ENCODE measurements at regions not wholly inside any gene's neighbourhood (a gene's known extent, or its start where the extent isn't known, plus 50 kb on each side); places are given as distances from the start of the nearest gene placed in this dataset.

DNA sequence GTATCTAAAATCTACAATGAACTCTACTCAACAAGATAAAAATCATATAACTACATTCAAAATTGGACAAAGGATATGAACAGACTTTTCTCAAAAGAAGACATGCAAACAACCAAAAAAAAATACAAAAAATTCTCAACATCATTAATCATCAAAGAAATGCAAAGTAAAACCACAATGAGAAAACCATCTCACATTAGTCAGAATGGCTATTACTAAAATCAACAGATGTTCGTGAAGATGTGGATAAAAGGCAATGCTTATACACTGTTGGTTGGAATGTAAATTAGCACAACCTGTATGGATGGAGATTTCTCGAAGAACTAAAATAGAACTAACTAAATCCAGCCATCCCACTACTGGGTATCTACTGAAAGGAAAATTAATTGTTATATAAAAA, 1080.8 kb downstream of the AMY1C start:
- Histone ChIP-seq H3K4ac (ENCODE audit: low read depth, low read length) (no peak overlapping the region), H3K4me1 (ENCODE audit: insufficient read depth, low read length) (no peaks in the 10 kb centered on the region), H3K79me1 (ENCODE audit: insufficient read depth, low read depth, low read length, poor library complexity, severe bottlenecking) (no peaks in the 10 kb centered on the region), H3K27me3 (ENCODE audit: insufficient read depth, low read length) (no peaks in the 10 kb centered on the region), H3K9ac (ENCODE audit: extremely low read depth, insufficient read length, low read length) (no peak overlapping the region), H2BK12ac (ENCODE audit: insufficient read length, low read depth, low read length) (no peak overlapping the region), H2BK120ac (ENCODE audit: low read depth, low read length, poor library complexity, severe bottlenecking) (no peak overlapping the region), H3K23ac (ENCODE audit: insufficient read length, low read depth, low read length) (no peak overlapping the region), H4K20me1 (ENCODE audit: control insufficient read depth, insufficient read depth, insufficient read length) (no peaks in the 10 kb centered on the region), H3K23me2 (ENCODE audit: insufficient read length, low read depth, low read length, poor library complexity, severe bottlenecking) (no peaks in the 10 kb centered on the region), H4K5ac (ENCODE audit: insufficient read length, low read depth, low read length) (no peak overlapping the region), H4K91ac (ENCODE audit: insufficient read length, low read depth, low read length) (no peak overlapping the region), H3K27ac (ENCODE audit: insufficient read length, low read depth, low read length) (no peak overlapping the region), H3T11ph (ENCODE audit: low read length) (no peak overlapping the region), H3K14ac (ENCODE audit: insufficient read depth, low read length) (no peak overlapping the region), H3K4me2 (ENCODE audit: insufficient read depth, insufficient read length, low read length) (no peak overlapping the region), H2AFZ (ENCODE audit: low read length) (no peak overlapping the region), H3K18ac (ENCODE audit: insufficient read length, low read depth, low read length) (no peak overlapping the region), H2BK15ac (ENCODE audit: low read depth, low read length) (no peak overlapping the region), H2BK20ac (ENCODE audit: low read depth, low read length, poor library complexity, severe bottlenecking) (no peak overlapping the region), H3K56ac (ENCODE audit: insufficient read length, low read depth, low read length) (no peak overlapping the region), H3K79me2 (ENCODE audit: insufficient read depth, low read length) (no peaks in the 10 kb centered on the region), H3K9me3 (ENCODE audit: control insufficient read depth, low read depth, low read length) (no peaks in the 10 kb centered on the region), H4K8ac (replicated peaks; ENCODE audit: insufficient read length, low read depth, low read length) (no peak overlapping the region), H2AK5ac (ENCODE audit: insufficient read length, low read length) (no peak overlapping the region), H2BK5ac (ENCODE audit: insufficient read length, low read length) (no peak overlapping the region)
- Mint-ChIP-seq H3K27me3 (ENCODE audit: low read depth) (peaks cover 1% of the 10 kb centered on the region), H3K4me3 (no peak overlapping the region), H3K36me3 (ENCODE audit: insufficient read depth in 1 of 3, low read depth in 3 of 3) (peaks cover 0 to 2% (median 0%) of the 10 kb centered on the region in 3 experiments; a peak in 1 of 7 replicates), H3K27ac (no peak overlapping the region), H3K9me3 (peaks cover 2 to 7% of the 10 kb centered on the region in 2 experiments; a peak in 4 of 5 replicates), H3K4me1 (no peaks in the 10 kb centered on the region)
- WGBS (ENCODE audit: extremely low coverage, insufficient read length, low lambda C conversion rate): no CpG with 5 or more reads among the region's 2 CpGs
- TF ChIP-seq, protein P1, sequence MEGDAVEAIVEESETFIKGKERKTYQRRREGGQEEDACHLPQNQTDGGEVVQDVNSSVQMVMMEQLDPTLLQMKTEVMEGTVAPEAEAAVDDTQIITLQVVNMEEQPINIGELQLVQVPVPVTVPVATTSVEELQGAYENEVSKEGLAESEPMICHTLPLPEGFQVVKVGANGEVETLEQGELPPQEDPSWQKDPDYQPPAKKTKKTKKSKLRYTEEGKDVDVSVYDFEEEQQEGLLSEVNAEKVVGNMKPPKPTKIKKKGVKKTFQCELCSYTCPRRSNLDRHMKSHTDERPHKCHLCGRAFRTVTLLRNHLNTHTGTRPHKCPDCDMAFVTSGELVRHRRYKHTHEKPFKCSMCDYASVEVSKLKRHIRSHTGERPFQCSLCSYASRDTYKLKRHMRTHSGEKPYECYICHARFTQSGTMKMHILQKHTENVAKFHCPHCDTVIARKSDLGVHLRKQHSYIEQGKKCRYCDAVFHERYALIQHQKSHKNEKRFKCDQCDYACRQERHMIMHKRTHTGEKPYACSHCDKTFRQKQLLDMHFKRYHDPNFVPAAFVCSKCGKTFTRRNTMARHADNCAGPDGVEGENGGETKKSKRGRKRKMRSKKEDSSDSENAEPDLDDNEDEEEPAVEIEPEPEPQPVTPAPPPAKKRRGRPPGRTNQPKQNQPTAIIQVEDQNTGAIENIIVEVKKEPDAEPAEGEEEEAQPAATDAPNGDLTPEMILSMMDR (conservative IDR thresholded peaks at IDR 0.05): no peak
- DNase-seq: no peak

All from H9 (cell line).